B cell (primary cell): ENCODE measurements at regions not wholly inside any gene's neighbourhood (a gene's known extent, or its start where the extent isn't known, plus 50 kb on each side); places are given as distances from the start of the nearest gene placed in this dataset.

Experiments used
- ATAC-seq: fragments of 200-7000 bp; cut with Tn5 transposase; one replicate; pipeline ENCODE4 v1.10.0; 2021; ENCODE audit warnings: low read depth, mild to moderate bottlenecking, moderate number of reproducible peaks, moderate library complexity
- CTCF ChIA-PET: fragments of 350-600 bp; sonication (Branson Sonifier 250); formaldehyde crosslinking; loops from one replicate; lab custom pipeline; 2021; ENCODE audit warnings: antibody characterized with exemption, inconsistent platforms; lab: Charles Lee
- POLR2A ChIA-PET: fragments of 350-600 bp; sonication (Branson Sonifier 250); formaldehyde crosslinking; loops from one replicate; lab custom pipeline; 2021; ENCODE audit warnings: antibody characterized with exemption; lab: Charles Lee
- DNase-seq: peaks from one replicate; pipeline ENCODE4 v3.0.0; 2013
- H2AFZ ChIP-seq: 2 replicates; pipeline ENCODE4 v1.6.1; 2012; ENCODE audit warnings: mild to moderate bottlenecking, low read depth, low read length; ENCODE audit not compliant: insufficient read depth, poor library complexity, severe bottlenecking
- H3K27ac ChIP-seq, 2 donors: 1 replicate in 1 of 2; 2 replicates in 1 of 2; pipeline ENCODE4 v1.5.1; 2012 to 2013; ENCODE audit warnings: low read length in 2 of 2, mild to moderate bottlenecking in 2 of 2, moderate library complexity in 1 of 2
- H3K27me3 ChIP-seq, 4 experiments: fragments of 200-600 bp in 1 of 4; sonication (generic) in 1 of 4; replicated peaks in 1 of 4; 1 replicate in 2 of 4; 2 replicates in 2 of 4; pipeline versions ENCODE4 v1.6.1 to v1.7.0; 2013 to 2016; ENCODE audit warnings: low read length in 3 of 4, mild to moderate bottlenecking in 2 of 4, mixed read lengths in 1 of 4, moderate library complexity in 1 of 4; ENCODE audit not compliant: insufficient read depth in 4 of 4, control insufficient read depth in 3 of 4; ENCODE audit errors: control extremely low read depth in 1 of 4
- H3K36me3 ChIP-seq, 2 experiments: replicated peaks in 1 of 2; 1 replicate in 1 of 2; 2 replicates in 1 of 2; pipeline versions ENCODE4 v1.6.1 to v1.7.1; 2013; ENCODE audit warnings: low read length in 1 of 2; ENCODE audit not compliant: insufficient read depth in 2 of 2, control insufficient read depth in 1 of 2; ENCODE audit errors: control extremely low read depth in 1 of 2, extremely low read depth in 1 of 2
- H3K4me1 ChIP-seq, 2 donors: fragments of 200-600 bp in 1 of 2; sonication (generic) in 1 of 2; 1 replicate in 1 of 2; 2 replicates in 1 of 2; pipeline versions ENCODE4 v1.5.1 to v1.6.1; 2013 to 2017; ENCODE audit warnings: low read length in 2 of 2; ENCODE audit not compliant: control insufficient read depth in 2 of 2, insufficient read depth in 2 of 2
- H3K4me2 ChIP-seq: replicated peaks from 2 replicates; pipeline ENCODE3; 2012; ENCODE audit warnings: mild to moderate bottlenecking, low read depth, low read length; ENCODE audit not compliant: poor library complexity, severe bottlenecking
- H3K4me3 ChIP-seq, 5 experiments: fragments of 200-600 bp in 1 of 5; sonication (generic) in 1 of 5; 1 replicate in 3 of 5; 2 replicates in 2 of 5; pipeline versions ENCODE4 v1.5.1 to v1.7.0; 2011 to 2016; ENCODE audit warnings: low read length in 4 of 5, mild to moderate bottlenecking in 4 of 5, low read depth in 2 of 5, control low read depth in 1 of 5, moderate library complexity in 1 of 5; ENCODE audit not compliant: insufficient read depth in 1 of 5; ENCODE audit errors: control extremely low read depth in 1 of 5, extremely low read depth in 1 of 5
- H3K79me2 ChIP-seq: fragments of 200-600 bp; sonication (generic); one replicate; pipeline ENCODE4 v1.6.0; 2016; ENCODE audit warnings: low read length; ENCODE audit not compliant: control insufficient read depth, insufficient read depth
- H3K9ac ChIP-seq: fragments of 200-600 bp; sonication (generic); 2 replicates; pipeline ENCODE4 v1.6.1; 2017; ENCODE audit warnings: mild to moderate bottlenecking, low read length, moderate library complexity
- H3K9me3 ChIP-seq, 3 donors: one replicate each; pipeline versions ENCODE4 v1.6.1 to v1.7.1; 2013; ENCODE audit warnings: low read length in 2 of 3; ENCODE audit not compliant: control insufficient read depth in 2 of 3, insufficient read depth in 1 of 3; ENCODE audit errors: control extremely low read depth in 1 of 3
- H4K20me1 ChIP-seq: 2 replicates; pipeline ENCODE4 v1.6.0; 2012; ENCODE audit warnings: mild to moderate bottlenecking, low read length; ENCODE audit not compliant: insufficient read depth, control insufficient read depth, poor library complexity, severe bottlenecking
- H3K27ac Mint-ChIP-seq: one replicate; pipeline ENCODE4 v1.8.0; 2021; ENCODE audit warnings: mixed read lengths
- H3K27me3 Mint-ChIP-seq: one replicate; pipeline ENCODE4 v1.8.0; 2021; ENCODE audit warnings: mixed read lengths
- H3K4me1 Mint-ChIP-seq: one replicate; pipeline ENCODE4 v1.8.0; 2021; ENCODE audit warnings: mixed read lengths
- H3K4me3 Mint-ChIP-seq: one replicate; pipeline ENCODE4 v1.8.0; 2021; ENCODE audit warnings: mixed read lengths
- H3K9me3 Mint-ChIP-seq: one replicate; pipeline ENCODE4 v1.8.0; 2022; ENCODE audit warnings: mixed read lengths; ENCODE audit not compliant: insufficient read depth
- EZH2 ChIP-seq: IDR thresholded peaks from 2 replicates; pipeline ENCODE4 v1.6.1; 2012; ENCODE audit warnings: borderline replicate concordance, low read depth, mild to moderate bottlenecking, moderate library complexity, low read length; ENCODE audit not compliant: insufficient read depth, poor library complexity, severe bottlenecking
- WGBS: methylation state at CpG from one replicate; pipeline ENCODE4 v1.1.5; 2013; ENCODE audit warnings: missing lambda C conversion rate; ENCODE audit not compliant: insufficient coverage; 5-methylcytosine and 5-hydroxymethylcytosine counted together
- intact Hi-C: fragments of 100-400 bp; cut with micrococcal nuclease; formaldehyde crosslinking; loops from one replicate; pipeline ENCODE4 v1.10.0; 2022
- TF ChIP-seq, protein P1 (sequence below): fragments of 200-600 bp; IDR thresholded peaks from one replicate; pipeline ENCODE4 v1.8.0; 2022; ENCODE audit warnings: antibody characterized with exemption, mild to moderate bottlenecking

DNA sequence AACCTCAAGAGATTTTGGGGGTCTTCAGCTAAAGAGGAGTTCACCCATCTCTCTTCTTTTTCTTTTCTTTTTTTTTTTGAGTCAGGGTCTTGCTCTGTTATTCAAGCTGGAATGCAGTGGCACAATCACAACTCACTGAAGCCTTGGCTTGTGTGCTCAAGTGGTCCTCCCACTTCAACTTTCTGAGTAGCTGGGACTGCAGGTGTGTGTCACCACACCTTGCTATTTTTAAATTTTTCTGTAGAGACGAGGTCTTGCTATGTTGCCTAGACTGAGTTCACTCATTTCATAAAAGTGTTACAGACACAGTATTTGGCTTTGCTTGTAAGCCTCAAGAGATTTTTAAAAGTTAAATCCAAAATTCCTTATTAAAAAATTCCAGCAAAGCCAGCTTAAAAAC lies 71.7 kb downstream of the OXSM start:
- Histone ChIP-seq H2AFZ (no peak overlapping the region), H3K79me2 (no peaks in the 10 kb centered on the region), H3K27me3 (no peaks in the 10 kb centered on the region), H3K4me1 (no peaks in the 10 kb centered on the region), H3K36me3 (no peaks in the 10 kb centered on the region), H4K20me1 (no peaks in the 10 kb centered on the region), H3K4me3 (no peak overlapping the region), H3K4me2 (no peak overlapping the region), H3K9ac (no peak overlapping the region), H3K27ac (no peak overlapping the region), H3K9me3 (no peaks in the 10 kb centered on the region)
- H3K4me1 Mint-ChIP-seq, result no peaks in the 10 kb centered on the region
- POLR2A ChIA-PET, result no interaction called here
- no CpG with 5 or more reads among the region's 1 CpG for WGBS
- ATAC-seq (no peak), DNase-seq (no peak)
- intact Hi-C loops, result loop anchor here (5.0 kb wide), 1 partner anchor 406 kb away; no protein-coding TSS in a partner anchor
- H3K9me3 Mint-ChIP-seq, result peaks cover 2% of the 10 kb centered on the region
- no peak overlapping the region for H3K27ac Mint-ChIP-seq
- no peak for TF ChIP-seq EZH2
- TF ChIP-seq, protein P1, sequence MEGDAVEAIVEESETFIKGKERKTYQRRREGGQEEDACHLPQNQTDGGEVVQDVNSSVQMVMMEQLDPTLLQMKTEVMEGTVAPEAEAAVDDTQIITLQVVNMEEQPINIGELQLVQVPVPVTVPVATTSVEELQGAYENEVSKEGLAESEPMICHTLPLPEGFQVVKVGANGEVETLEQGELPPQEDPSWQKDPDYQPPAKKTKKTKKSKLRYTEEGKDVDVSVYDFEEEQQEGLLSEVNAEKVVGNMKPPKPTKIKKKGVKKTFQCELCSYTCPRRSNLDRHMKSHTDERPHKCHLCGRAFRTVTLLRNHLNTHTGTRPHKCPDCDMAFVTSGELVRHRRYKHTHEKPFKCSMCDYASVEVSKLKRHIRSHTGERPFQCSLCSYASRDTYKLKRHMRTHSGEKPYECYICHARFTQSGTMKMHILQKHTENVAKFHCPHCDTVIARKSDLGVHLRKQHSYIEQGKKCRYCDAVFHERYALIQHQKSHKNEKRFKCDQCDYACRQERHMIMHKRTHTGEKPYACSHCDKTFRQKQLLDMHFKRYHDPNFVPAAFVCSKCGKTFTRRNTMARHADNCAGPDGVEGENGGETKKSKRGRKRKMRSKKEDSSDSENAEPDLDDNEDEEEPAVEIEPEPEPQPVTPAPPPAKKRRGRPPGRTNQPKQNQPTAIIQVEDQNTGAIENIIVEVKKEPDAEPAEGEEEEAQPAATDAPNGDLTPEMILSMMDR, result no peak
- no peak overlapping the region for H3K4me3 Mint-ChIP-seq
- CTCF ChIA-PET, result interaction anchor here (0.7 to 2.7 kb wide), 2 partner anchors 40 to 213 kb away, joined by 3 to 8 read pairs; no protein-coding TSS in a partner anchor
- no peaks in the 10 kb centered on the region for H3K27me3 Mint-ChIP-seq

DNA sequence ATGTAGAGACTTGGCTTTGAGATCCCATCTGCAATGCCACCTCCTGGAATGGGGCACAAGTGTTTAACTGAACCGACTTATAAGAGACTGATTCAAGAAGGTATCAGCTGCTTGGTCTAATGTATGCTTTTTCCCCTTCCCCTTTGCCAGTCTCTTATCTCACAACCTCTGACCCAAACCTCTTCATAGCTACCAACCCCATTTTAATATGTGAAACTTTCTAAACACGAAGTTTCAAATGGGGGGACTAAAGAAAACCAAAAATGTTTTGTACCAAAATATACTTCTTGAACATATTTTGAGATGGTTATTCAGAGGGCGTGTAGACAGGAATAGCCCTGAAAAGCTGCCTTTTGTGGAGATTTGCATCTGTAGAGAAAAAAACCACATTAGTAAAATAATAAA lies 73.1 kb downstream of the OXSM start:
- no peak overlapping the region for H3K4me3 ChIP-seq
- CTCF ChIA-PET, result interaction anchor here (2.7 to 3.9 kb wide), 2 partner anchors 9 to 215 kb away, joined by 8 to 15 read pairs; no protein-coding TSS in a partner anchor
- intact Hi-C loops, result loop anchor here (5.0 kb wide), 1 partner anchor 404 kb away; no protein-coding TSS in a partner anchor

More for the DNA sequence above, 73.1 kb downstream of the OXSM start:
- TF ChIP-seq EZH2, result no peak
- TF ChIP-seq, protein P1, result no peak
- Mint-ChIP-seq H3K27ac (no peak overlapping the region), H3K9me3 (peaks cover 2% of the 10 kb centered on the region), H3K4me1 (no peaks in the 10 kb centered on the region), H3K4me3 (no peak overlapping the region), H3K27me3 (no peaks in the 10 kb centered on the region)
- no peak overlapping the region for H3K9ac ChIP-seq
- no peaks in the 10 kb centered on the region for H4K20me1 ChIP-seq
- ATAC-seq, result no peak
- H3K36me3 ChIP-seq, result no peaks in the 10 kb centered on the region
- no peaks in the 10 kb centered on the region for H3K9me3 ChIP-seq
- H2AFZ ChIP-seq, result no peak overlapping the region
- DNase-seq, result no peak
- H3K79me2 ChIP-seq, result no peaks in the 10 kb centered on the region
- no peak overlapping the region for H3K27ac ChIP-seq
- H3K4me1 ChIP-seq, result no peaks in the 10 kb centered on the region
- no peak overlapping the region for H3K4me2 ChIP-seq
- POLR2A ChIA-PET, result no interaction called here
- H3K27me3 ChIP-seq, result no peaks in the 10 kb centered on the region
- WGBS, result 83% methylated on average over 1 of the region's 3 CpGs
